GM18498 (cell line): ENCODE measurements at regions not wholly inside any gene's neighbourhood (a gene's known extent, or its start where the extent isn't known, plus 50 kb on each side); places are given as distances from the start of the nearest gene placed in this dataset.

ENCODE experiments used
- ATAC-seq: cut with Tn5 transposase; IDR thresholded peaks from one replicate; pipeline ENCODE4 v1.9.1; 2021; ENCODE audit warnings: mild to moderate bottlenecking, moderate library complexity; ENCODE audit not compliant: unreplicated experiment

DNA sequence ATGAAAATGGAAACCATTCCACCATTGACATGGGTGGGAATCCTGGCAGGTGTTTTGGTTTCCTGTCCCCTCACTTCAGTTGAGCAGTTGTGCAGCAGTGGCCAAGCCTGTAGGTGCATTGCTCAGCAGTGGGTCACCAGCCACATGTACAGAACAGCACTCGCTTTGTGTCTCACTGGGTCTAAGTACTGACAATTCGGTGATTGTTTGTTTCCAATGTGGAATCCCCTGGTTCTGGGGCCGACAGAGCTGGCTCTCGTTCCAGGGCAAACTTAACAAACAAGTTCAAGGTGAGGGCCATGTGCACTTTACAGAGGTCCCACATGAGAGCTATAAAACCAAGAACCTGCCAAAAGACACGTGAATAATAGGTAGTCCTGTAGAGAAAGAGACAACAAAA, 54.1 kb upstream of the SPATA13 start:
- no peak for ATAC-seq

- no peak for ATAC-seq
These were observed 52.4 kb upstream of the SPATA13 start for GRCh38 chr13:24107955-24108614.

- ATAC-seq: no peak
These were observed 51.9 kb upstream of the SPATA13 start for GRCh38 chr13:24108615-24108965.

- no peak for ATAC-seq
These were observed 50.5 kb upstream of the SPATA13 start for GRCh38 chr13:24110011-24110410.
